HG03439 (cell line): ENCODE measurements at regions not wholly inside any gene's neighbourhood (a gene's known extent, or its start where the extent isn't known, plus 50 kb on each side); places are given as distances from the start of the nearest gene placed in this dataset.

Experiments used
- ATAC-seq: cut with Tn5 transposase; IDR thresholded peaks from one replicate; pipeline ENCODE4 v1.9.1; 2021; ENCODE audit warnings: mild to moderate bottlenecking, moderate library complexity; ENCODE audit not compliant: unreplicated experiment

GRCh38 chr6:15996030-15996429 lies 132.9 kb upstream of the MYLIP start:
- no peak for ATAC-seq

DNA sequence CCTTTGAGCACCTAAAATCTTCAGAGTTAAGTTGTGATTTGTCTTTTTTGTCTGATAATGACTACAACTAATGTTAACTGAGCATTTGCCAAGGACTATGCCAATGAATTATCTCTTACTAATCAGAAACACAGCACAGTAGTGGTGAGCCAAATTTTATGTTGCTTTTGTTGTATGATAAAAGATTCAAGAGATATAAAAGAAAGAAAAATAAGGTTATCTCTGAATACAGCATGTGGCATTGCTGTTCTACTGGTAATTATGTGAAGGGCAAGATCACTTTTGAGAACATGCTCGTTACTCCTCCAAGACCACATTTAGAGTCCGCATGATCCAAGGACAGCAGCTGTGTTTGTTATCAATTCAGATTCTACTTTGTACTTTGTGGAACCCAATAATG lies 133.4 kb upstream of the MYLIP start:
- ATAC-seq = no peak

DNA sequence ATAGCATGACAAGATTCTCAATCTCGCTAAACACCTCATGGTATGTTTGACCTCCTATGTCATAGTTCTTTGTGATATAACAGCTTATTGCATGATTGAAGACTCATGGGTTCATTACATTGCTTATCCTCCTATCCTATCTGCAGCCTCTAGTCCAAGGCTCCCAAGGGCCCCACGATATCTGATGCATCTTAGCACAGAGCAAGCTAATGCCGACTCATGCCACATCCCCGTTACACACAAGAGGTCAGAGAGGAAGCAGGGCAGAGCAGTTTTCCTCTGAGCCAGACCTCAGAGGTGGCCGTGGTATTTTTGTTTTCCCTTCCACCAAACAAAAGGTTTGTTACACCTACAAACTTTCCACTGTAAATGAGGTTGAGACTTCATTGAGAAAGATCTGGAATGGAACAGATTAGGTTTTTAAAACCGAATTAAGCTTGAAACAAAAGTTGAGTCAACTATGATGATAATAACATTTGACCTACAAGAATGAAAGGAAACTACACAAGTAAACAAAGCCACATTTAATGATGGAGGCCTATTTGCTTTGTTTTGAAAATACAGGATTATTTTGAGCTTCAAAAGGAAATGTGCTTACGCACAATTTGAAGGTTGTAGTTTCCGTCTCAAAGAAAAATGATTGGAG lies 133.9 kb upstream of the MYLIP start:
- ATAC-seq = no peak

GRCh38 chr6:15993716-15994228 lies 135.1 kb upstream of the MYLIP start:
- no peak for ATAC-seq

GRCh38 chr6:15990179-15990578 lies 138.7 kb upstream of the MYLIP start:
- no peak for ATAC-seq

GRCh38 chr6:15989397-15989796 lies 139.5 kb upstream of the MYLIP start:
- ATAC-seq = peak; percentile 54

DNA sequence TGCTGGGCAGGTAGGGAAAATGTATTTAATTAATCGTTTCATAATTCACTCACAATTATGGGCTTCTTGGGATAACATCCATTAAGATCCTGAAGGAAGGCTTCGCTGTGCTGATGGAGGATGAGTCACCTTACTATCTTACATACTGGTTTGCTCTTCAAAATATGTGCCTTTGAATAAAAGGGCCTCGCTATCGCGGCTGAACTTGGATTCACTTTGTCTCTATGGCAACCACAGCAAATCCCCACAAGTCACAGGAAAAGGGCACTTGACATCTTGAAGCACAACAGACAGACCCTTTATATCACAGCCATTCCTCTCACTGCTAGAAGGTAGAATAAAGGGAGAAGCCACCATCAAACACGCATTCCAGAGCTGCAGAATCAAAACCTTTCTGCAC lies 141.3 kb upstream of the MYLIP start:
- ATAC-seq = no peak

DNA sequence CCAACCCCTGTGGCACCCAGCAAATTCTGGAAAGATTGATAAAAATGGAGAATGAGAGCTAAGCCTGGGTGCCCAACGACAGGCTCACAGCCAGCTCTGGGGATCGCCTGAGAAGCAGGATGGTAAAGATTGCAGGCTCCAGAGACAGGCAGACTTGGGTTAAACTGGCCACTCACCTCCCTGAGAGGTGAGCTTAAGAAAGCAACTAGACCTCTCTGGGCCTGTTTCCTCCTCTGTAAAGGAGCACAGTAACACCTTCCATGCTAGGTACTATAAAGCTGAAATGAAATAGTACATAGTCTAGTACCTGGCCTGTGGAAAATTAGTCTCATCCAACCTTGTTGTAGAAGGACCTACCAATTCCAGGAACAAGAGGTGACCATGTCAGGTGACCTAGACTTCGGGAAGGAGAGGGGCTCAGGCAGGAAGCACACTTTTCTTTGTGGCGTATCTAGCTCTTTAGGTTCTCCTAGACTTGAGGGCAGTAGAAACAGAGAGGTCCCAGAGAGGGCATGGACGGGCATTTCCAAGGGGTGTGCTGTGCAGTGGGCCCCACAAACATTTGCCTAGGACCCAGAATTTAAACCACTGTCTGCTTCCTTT lies 142.8 kb upstream of the MYLIP start:
- no peak for ATAC-seq

- ATAC-seq = no peak
Observed at GRCh38 chr6:15985379-15985959, 143.4 kb upstream of the MYLIP start.

GRCh38 chr6:15981956-15982355 lies 146.9 kb upstream of the MYLIP start:
- no peak for ATAC-seq

GRCh38 chr6:15980801-15981200 lies 148.1 kb upstream of the MYLIP start:
- ATAC-seq = no peak

GRCh38 chr6:15978426-15978825 lies 150.5 kb upstream of the MYLIP start:
- no peak for ATAC-seq

GRCh38 chr6:15977050-15977449 lies 151.8 kb upstream of the MYLIP start:
- ATAC-seq = no peak

DNA sequence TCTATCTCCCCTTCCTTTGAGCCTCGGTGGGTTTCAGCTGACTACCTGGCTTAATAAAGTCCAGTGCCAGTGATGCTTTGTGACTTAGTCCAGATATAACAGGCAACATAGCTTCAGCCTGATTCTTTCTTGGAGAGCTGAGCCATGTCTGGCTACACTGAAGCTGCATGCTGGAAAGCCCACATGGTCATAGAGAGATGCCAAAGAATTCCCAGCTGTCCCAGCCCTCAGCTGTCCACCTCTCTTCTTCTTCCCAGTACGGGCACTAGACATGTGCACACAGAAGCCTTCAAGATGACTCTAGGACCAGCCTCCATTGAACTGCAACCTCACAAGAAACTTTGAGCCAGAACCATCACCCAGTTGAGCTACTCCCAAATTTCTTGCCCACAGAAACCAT lies 154.1 kb upstream of the MYLIP start:
- no peak for ATAC-seq

DNA sequence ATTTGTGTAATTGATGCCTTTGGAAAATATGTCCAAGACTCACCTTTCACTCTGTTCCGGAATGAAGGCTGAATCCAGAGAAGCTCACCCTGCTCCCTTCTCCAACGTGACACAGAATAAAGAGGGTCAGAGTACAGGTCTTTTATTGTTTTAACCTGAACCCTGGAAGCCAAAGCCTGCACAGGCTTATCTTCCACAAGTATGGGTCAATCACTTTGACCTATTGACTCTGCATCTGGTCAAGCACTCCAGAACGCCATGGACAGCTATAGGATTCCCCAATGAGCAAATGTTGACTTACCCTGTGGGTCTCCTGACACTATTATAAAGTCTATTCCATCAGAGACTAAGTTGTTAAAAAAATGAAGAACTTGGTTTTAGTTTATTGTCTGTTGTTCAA lies 158.4 kb upstream of the MYLIP start:
- no peak for ATAC-seq

DNA sequence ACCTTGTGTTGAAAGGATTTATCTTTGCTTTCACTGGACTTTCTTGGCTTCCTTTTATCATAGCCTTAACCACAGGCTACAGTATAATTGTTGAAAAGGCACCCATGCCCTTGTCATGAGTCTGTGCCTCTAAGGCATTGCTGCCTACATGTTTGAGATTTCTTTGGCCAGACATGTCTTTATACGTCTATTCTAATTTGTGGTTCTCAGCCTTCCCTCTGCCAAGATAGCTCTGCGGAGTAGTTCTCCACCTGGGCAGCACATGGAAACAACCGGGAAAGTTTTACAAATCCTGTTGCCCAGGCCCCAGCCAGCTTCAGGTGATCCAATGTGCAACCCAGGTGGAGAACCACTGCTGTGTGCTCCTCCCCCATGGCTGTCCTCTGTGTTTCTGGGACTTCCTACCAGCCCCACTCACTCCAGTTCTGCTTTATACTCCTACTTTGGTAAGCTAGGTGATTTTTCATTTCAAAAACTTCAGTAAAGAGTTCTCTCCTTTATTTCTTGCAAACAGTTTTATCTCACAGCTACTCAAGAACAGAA lies 159.6 kb upstream of the MYLIP start:
- ATAC-seq = no peak

DNA sequence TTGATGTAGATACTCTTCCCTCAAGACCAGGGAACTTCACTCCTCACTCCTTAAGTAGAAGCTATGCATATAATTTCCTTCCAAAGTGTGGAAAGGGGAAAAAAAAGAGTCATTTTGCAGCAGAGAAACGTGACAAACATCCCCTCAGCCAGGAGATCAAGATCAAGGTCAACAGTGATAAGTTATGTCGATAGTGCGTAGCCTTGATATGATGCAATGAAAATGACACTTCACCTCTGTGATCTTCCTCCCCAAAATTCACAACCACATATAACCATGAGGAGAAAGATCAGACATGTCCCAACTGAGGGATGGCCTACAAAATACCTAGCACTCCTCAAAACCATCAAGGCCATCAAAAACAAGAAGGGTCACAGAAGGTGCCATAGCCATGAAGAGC lies 160.4 kb upstream of the MYLIP start:
- ATAC-seq = no peak

DNA sequence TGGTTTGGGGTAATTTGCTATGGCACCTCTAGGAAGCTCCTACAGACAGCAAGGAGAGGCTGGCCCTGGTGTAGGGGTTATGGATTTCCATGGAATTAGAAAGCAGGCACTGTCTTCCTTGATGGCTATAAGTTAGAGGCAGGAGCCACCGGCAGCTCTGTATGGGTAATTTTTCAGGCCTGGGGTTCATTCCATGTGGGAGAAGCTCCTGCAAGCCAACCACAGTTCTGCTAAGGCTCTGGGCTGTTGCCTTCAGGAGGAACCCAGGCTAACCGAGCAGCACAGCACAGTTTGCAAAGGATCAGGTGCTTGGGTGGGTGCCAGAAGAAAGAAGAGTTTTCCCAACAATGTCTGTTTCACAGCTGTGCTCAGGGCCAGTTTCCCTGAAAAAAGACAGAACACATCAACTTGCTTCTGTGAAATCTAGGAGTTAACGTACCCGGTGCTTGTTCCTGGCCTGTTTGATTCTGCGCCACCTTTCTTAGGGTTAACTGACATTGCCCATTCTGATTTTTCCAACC lies 162.8 kb upstream of the MYLIP start:
- ATAC-seq = no peak

DNA sequence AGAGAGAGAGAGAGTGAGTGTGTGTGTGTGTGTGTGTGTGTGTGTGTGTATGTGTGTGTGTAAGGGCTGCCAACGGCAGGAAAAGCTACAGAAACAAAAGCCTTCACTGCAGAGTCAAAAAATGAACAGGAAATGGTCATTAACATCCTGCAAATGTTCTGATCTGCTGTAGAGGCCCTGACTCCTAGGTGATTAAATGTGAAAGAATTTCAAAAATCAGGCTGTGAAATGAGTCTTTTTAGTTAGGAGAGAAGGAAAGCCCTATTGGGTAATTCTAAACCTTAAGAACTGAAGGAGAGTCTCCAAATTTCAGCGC lies 166.5 kb upstream of the MYLIP start:
- no peak for ATAC-seq

DNA sequence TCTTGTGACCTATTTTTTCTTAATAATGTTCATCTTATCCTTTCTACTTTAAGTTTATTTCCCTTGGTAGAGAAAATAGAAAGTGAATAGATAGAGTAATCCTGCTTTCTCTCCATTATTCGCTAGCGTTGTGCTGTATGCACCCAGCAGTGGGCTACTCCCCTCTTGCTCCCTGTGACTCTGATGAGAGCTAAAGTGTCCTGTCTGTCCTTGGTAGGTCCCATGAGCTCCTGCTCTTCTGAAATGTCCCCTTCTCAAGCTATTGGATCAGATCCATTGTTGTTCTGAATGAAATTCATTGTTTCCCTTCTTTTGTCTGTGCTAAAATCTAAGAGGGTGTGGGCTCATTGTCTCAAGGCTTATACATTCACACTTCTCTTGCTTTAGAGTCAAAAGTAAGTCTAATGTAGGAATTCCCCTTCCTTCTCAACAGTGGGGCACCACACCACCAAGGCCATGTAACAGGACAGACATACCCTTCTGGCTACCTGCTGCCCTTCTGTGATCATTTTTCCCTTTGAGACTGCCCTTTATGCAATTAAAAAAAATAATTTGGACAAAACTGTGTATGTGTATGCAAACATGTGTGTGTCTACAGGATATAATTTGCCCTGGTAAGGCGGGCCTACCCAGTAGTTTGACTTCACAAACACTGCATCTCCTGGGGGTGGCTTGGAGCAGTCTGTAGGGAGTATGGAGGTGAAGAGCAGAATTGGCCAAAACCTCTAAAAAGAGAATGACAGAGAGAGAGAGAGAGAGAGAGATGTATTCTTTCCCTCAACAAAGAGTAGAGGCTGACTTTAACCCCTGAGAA lies 167.0 kb upstream of the MYLIP start:
- no peak for ATAC-seq
